GM12878 (cell line): ENCODE measurements at regions not wholly inside any gene's neighbourhood (a gene's known extent, or its start where the extent isn't known, plus 50 kb on each side); places are given as distances from the start of the nearest gene placed in this dataset.
A peak's percentile ranks its signal among the peaks of the same experiment; 100 is the strongest.

Experiments
- ASH2L ChIP-seq: fragments of 300-600, 200-600 bp; sonication (generic); IDR thresholded peaks from 2 replicates; pipeline ENCODE4 v1.6.1; 2017; ENCODE audit warnings: low read depth, mild to moderate bottlenecking, borderline replicate concordance
- BCL3 ChIP-seq: IDR thresholded peaks from 2 replicates; pipeline ENCODE4 v1.6.1; 2011; ENCODE audit warnings: borderline replicate concordance, low read depth, mild to moderate bottlenecking, moderate library complexity, low read length; ENCODE audit not compliant: insufficient read depth, poor library complexity, severe bottlenecking
- CHD4 ChIP-seq: fragments of 200-600 bp; sonication (generic); IDR thresholded peaks from 2 replicates; pipeline ENCODE4 v1.6.1; 2016; ENCODE audit warnings: mild to moderate bottlenecking
- EED ChIP-seq: sonication (generic); IDR thresholded peaks from 2 replicates; pipeline ENCODE4 v1.6.1; 2016; ENCODE audit warnings: antibody characterized with exemption, low read depth
- EZH2 ChIP-seq: IDR thresholded peaks from 2 replicates; pipeline ENCODE4 v1.6.1; 2012; ENCODE audit warnings: low read depth, mild to moderate bottlenecking, control low read depth, inconsistent platforms, low read length, borderline replicate concordance; ENCODE audit not compliant: control insufficient read depth
- HSF1 ChIP-seq: fragments of 150-350 bp; IDR thresholded peaks from 2 replicates; pipeline ENCODE4 v1.6.1; 2014; ENCODE audit warnings: mild to moderate bottlenecking, low read depth, low read length
- MEF2A ChIP-seq: IDR thresholded peaks from 2 replicates; pipeline ENCODE4 v1.6.1; 2011; ENCODE audit warnings: low read depth, mild to moderate bottlenecking, low read length, moderate library complexity; ENCODE audit not compliant: insufficient read depth
- NFIC ChIP-seq: IDR thresholded peaks from 2 replicates; pipeline ENCODE4 v1.6.1; 2012; ENCODE audit warnings: low read depth, mild to moderate bottlenecking, inconsistent platforms, low read length, moderate library complexity
- NFYA ChIP-seq: IDR thresholded peaks from 2 replicates; pipeline ENCODE4 v1.6.1; 2011; ENCODE audit warnings: low read depth, mild to moderate bottlenecking, low read length, improper control_type of control experiment, borderline replicate concordance
- PAX8 ChIP-seq: fragments of 450-650 bp; IDR thresholded peaks from 2 replicates; pipeline ENCODE4 v1.6.1; 2017; ENCODE audit warnings: mild to moderate bottlenecking, moderate library complexity
- POU2F2 ChIP-seq: IDR thresholded peaks from 3 replicates; pipeline ENCODE4 v1.6.1; 2011; ENCODE audit warnings: low read depth, mild to moderate bottlenecking, low read length, borderline replicate concordance
- PRDM15 ChIP-seq: fragments of 450-650 bp; formaldehyde crosslinking; IDR thresholded peaks from 2 replicates; pipeline ENCODE4 v1.4.0; 2020; ENCODE audit warnings: mild to moderate bottlenecking, moderate library complexity
- RUNX3 ChIP-seq: IDR thresholded peaks from 2 replicates; pipeline ENCODE4 v1.6.1; 2012; ENCODE audit warnings: low read length, inconsistent platforms
- SMARCA5 ChIP-seq: fragments of 450-650 bp; IDR thresholded peaks from 2 replicates; pipeline ENCODE4 v1.6.1; 2017; ENCODE audit warnings: mild to moderate bottlenecking
- SUPT20H ChIP-seq: IDR thresholded peaks from 2 replicates; pipeline ENCODE4 v1.6.1; 2011; ENCODE audit warnings: low read depth, mild to moderate bottlenecking, low read length, moderate library complexity, borderline replicate concordance; ENCODE audit not compliant: control insufficient read depth
- TCF7 ChIP-seq: IDR thresholded peaks from 2 replicates; pipeline ENCODE4 v1.6.1; 2014; ENCODE audit warnings: antibody characterized with exemption, borderline replicate concordance
- YY1 ChIP-seq: IDR thresholded peaks from 2 replicates; pipeline ENCODE4 v1.6.1; 2011; ENCODE audit warnings: low read depth, mild to moderate bottlenecking, low read length
- ZBTB11 ChIP-seq: fragments of 450-650 bp; formaldehyde crosslinking; IDR thresholded peaks from 2 replicates; pipeline ENCODE4 v1.5.0; 2022; ENCODE audit warnings: mild to moderate bottlenecking, missing genetic modification characterization
- ZZZ3 ChIP-seq: IDR thresholded peaks from 2 replicates; pipeline ENCODE4 v1.6.1; 2011; ENCODE audit warnings: low read depth; ENCODE audit not compliant: control insufficient read depth, insufficient read length

GRCh38 chr20:53693262-53693871, 99.7 kb upstream of the ZNF217 start (continued):
- TF ChIP-seq BCL3, result no peak
- no peak for TF ChIP-seq YY1
- no peak for TF ChIP-seq TCF7
- peak; percentile 75; the same call in 1 of the 3 replicates for TF ChIP-seq POU2F2
- TF ChIP-seq MEF2A, result no peak
- TF ChIP-seq CHD4, result no peak
- TF ChIP-seq NFIC, result peak; percentile 37; the same call in 1 of the 2 replicates
- TF ChIP-seq EED, result 0 out of 2 replicates have a peak, but pooled peaks have one; percentile 23
- no peak for TF ChIP-seq ZZZ3
- no peak for TF ChIP-seq EZH2
- no peak for TF ChIP-seq ASH2L
- no peak for TF ChIP-seq ZBTB11 (CRISPR knock-in tag)
- TF ChIP-seq SUPT20H, result no peak
- peak; percentile 78 for TF ChIP-seq RUNX3
- no peak for TF ChIP-seq NFYA
- no peak for TF ChIP-seq SMARCA5
- no peak for TF ChIP-seq HSF1
- no peak for TF ChIP-seq PAX8
- TF ChIP-seq PRDM15 (CRISPR knock-in tag), result no peak
